K562 (cell line): ENCODE measurements at regions not wholly inside any gene's neighbourhood (a gene's known extent, or its start where the extent isn't known, plus 50 kb on each side); places are given as distances from the start of the nearest gene placed in this dataset.

ENCODE experiments used
- ARHGAP35 ChIP-seq: fragments of 450-650 bp; IDR thresholded peaks from 2 replicates; pipeline ENCODE4 v1.6.1; 2018; ENCODE audit not compliant: partially characterized antibody
- CREBBP ChIP-seq: IDR thresholded peaks from one replicate; pipeline ENCODE4 v1.6.1; 2012; ENCODE audit warnings: low read depth, mild to moderate bottlenecking, control low read depth, inconsistent platforms, low read length
- EHMT2 ChIP-seq: fragments of 450-650 bp; IDR thresholded peaks from 2 replicates; pipeline ENCODE4 v1.6.1; 2018; ENCODE audit warnings: antibody characterized with exemption
- FOXK1 ChIP-seq: sonication (generic); formaldehyde crosslinking; IDR thresholded peaks from 2 replicates; pipeline ENCODE4 v1.8.0; 2022; ENCODE audit warnings: missing genetic modification reagents, mild to moderate bottlenecking, borderline replicate concordance
- FOXP1 ChIP-seq: sonication (generic); formaldehyde crosslinking; IDR thresholded peaks from 2 replicates; pipeline ENCODE4 v1.8.0; 2022; ENCODE audit warnings: mild to moderate bottlenecking, missing genetic modification reagents
- GABPB1 ChIP-seq: sonication (generic); formaldehyde crosslinking; IDR thresholded peaks from 2 replicates; pipeline ENCODE4 v1.8.0; 2022; ENCODE audit warnings: mild to moderate bottlenecking, missing genetic modification reagents
- KDM1A ChIP-seq, 2 experiments: fragments of 450-650 bp; IDR thresholded peaks; 2 replicates each; pipeline ENCODE4 v1.6.1; 2016; ENCODE audit warnings: mild to moderate bottlenecking in 2 of 2
- PCBP2 ChIP-seq: fragments of 200-400 bp; formaldehyde crosslinking; IDR thresholded peaks from 2 replicates; pipeline ENCODE4 v1.6.1; 2018; ENCODE audit warnings: low read length, low read depth, mild to moderate bottlenecking, moderate library complexity; ENCODE audit not compliant: poor library complexity, severe bottlenecking
- PURB ChIP-seq: sonication (generic); formaldehyde crosslinking; IDR thresholded peaks from 2 replicates; pipeline ENCODE4 v1.9.0; 2021; ENCODE audit warnings: low read depth, mild to moderate bottlenecking, missing genetic modification reagents
- SMAD1 ChIP-seq: fragments of 150-350 bp; IDR thresholded peaks from 2 replicates; pipeline ENCODE4 v1.6.1; 2014; ENCODE audit warnings: low read length, low read depth; ENCODE audit not compliant: partially characterized antibody
- ZKSCAN3 ChIP-seq: fragments of 250-450 bp; sonication (Bioruptor Pico); IDR thresholded peaks from 2 replicates; pipeline ENCODE4 v1.4.0; 2020
- ZNF197 ChIP-seq: fragments of 200-800 bp; sonication (Bioruptor generic); IDR thresholded peaks from 2 replicates; pipeline ENCODE4 v1.6.1; 2016; ENCODE audit warnings: low read depth, missing genetic modification characterization, missing compliant biosample characterization
- ZNF778 ChIP-seq: fragments of 450-650 bp; formaldehyde crosslinking; IDR thresholded peaks from 2 replicates; pipeline ENCODE4 v1.4.0; 2020; ENCODE audit warnings: mild to moderate bottlenecking, moderate library complexity
- TF ChIP-seq, protein P1 (sequence below): fragments of 250-450 bp; sonication (Bioruptor Pico); IDR thresholded peaks from 2 replicates; pipeline ENCODE4 v1.8.0; 2022; ENCODE audit warnings: inconsistent platforms, mild to moderate bottlenecking, moderate library complexity, borderline replicate concordance
- TF ChIP-seq, protein P2 (sequence below): fragments of 200-800 bp; sonication (Bioruptor generic); IDR thresholded peaks from 2 replicates; pipeline ENCODE4 v1.6.1; 2016; ENCODE audit warnings: missing genetic modification characterization, missing compliant biosample characterization
- TF ChIP-seq, protein P3 (sequence below): fragments of 450-650 bp; formaldehyde crosslinking; IDR thresholded peaks from 2 replicates; pipeline ENCODE4 v1.4.0; 2022; ENCODE audit warnings: missing genetic modification characterization
- TF ChIP-seq, protein P4 (sequence below): fragments of 450-650 bp; IDR thresholded peaks from 2 replicates; pipeline ENCODE4 v1.6.1; 2018; ENCODE audit not compliant: partially characterized antibody
- TF ChIP-seq, protein P5 (sequence below): fragments of 250-450 bp; sonication (Bioruptor Pico); IDR thresholded peaks from 2 replicates; pipeline ENCODE4 v1.9.0; 2021; ENCODE audit warnings: mild to moderate bottlenecking

DNA sequence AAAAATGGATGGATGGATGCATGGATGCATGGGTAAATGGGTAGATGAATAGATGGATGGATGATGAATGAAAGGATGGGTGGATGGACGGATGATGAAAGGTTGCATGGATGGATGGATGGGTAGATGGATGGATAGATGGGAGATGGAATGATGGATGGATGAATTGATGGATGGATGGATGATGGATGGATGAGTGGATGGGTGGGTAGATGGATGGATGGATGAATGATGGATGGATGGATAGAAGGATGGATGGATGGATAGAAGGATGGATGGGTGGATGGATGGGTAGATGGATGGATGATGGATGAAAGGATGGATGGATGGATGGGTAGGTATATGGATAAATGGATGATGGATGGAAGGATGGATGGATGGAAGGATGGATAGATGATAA is 115.1 kb upstream of the LSM14A start (continued):
- TF ChIP-seq, protein P1, sequence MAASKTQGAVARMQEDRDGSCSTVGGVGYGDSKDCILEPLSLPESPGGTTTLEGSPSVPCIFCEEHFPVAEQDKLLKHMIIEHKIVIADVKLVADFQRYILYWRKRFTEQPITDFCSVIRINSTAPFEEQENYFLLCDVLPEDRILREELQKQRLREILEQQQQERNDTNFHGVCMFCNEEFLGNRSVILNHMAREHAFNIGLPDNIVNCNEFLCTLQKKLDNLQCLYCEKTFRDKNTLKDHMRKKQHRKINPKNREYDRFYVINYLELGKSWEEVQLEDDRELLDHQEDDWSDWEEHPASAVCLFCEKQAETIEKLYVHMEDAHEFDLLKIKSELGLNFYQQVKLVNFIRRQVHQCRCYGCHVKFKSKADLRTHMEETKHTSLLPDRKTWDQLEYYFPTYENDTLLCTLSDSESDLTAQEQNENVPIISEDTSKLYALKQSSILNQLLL: no peak
- TF ChIP-seq ZKSCAN3 (CRISPR knock-in tag) (no peak), ARHGAP35 (no peak), PCBP2 (no peak), ZNF778 (CRISPR knock-in tag) (no peak), GABPB1 (CRISPR knock-in tag) (no peak), PURB (CRISPR knock-in tag) (no peak), ZNF197 (no peak), FOXK1 (CRISPR knock-in tag) (no peak), KDM1A (IDR thresholded peaks at IDR 0.05) (peak in 1 of 2 experiments; percentile 13; a peak in 1 of 4 replicates), SMAD1 (no peak), EHMT2 (0 out of 2 replicates have a peak, but pooled peaks have one; percentile 37), CREBBP (peak; percentile 85), FOXP1 (CRISPR knock-in tag) (no peak)
- TF ChIP-seq, protein P2, sequence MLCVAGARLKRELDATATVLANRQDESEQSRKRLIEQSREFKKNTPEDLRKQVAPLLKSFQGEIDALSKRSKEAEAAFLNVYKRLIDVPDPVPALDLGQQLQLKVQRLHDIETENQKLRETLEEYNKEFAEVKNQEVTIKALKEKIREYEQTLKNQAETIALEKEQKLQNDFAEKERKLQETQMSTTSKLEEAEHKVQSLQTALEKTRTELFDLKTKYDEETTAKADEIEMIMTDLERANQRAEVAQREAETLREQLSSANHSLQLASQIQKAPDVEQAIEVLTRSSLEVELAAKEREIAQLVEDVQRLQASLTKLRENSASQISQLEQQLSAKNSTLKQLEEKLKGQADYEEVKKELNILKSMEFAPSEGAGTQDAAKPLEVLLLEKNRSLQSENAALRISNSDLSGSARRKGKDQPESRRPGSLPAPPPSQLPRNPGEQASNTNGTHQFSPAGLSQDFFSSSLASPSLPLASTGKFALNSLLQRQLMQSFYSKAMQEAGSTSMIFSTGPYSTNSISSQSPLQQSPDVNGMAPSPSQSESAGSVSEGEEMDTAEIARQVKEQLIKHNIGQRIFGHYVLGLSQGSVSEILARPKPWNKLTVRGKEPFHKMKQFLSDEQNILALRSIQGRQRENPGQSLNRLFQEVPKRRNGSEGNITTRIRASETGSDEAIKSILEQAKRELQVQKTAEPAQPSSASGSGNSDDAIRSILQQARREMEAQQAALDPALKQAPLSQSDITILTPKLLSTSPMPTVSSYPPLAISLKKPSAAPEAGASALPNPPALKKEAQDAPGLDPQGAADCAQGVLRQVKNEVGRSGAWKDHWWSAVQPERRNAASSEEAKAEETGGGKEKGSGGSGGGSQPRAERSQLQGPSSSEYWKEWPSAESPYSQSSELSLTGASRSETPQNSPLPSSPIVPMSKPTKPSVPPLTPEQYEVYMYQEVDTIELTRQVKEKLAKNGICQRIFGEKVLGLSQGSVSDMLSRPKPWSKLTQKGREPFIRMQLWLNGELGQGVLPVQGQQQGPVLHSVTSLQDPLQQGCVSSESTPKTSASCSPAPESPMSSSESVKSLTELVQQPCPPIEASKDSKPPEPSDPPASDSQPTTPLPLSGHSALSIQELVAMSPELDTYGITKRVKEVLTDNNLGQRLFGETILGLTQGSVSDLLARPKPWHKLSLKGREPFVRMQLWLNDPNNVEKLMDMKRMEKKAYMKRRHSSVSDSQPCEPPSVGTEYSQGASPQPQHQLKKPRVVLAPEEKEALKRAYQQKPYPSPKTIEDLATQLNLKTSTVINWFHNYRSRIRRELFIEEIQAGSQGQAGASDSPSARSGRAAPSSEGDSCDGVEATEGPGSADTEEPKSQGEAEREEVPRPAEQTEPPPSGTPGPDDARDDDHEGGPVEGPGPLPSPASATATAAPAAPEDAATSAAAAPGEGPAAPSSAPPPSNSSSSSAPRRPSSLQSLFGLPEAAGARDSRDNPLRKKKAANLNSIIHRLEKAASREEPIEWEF (CRISPR knock-in tag): no peak
- TF ChIP-seq, protein P3, sequence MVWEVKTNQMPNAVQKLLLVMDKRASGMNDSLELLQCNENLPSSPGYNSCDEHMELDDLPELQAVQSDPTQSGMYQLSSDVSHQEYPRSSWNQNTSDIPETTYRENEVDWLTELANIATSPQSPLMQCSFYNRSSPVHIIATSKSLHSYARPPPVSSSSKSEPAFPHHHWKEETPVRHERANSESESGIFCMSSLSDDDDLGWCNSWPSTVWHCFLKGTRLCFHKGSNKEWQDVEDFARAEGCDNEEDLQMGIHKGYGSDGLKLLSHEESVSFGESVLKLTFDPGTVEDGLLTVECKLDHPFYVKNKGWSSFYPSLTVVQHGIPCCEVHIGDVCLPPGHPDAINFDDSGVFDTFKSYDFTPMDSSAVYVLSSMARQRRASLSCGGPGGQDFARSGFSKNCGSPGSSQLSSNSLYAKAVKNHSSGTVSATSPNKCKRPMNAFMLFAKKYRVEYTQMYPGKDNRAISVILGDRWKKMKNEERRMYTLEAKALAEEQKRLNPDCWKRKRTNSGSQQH: 0 out of 2 replicates have a peak, but pooled peaks have one; percentile 17
- TF ChIP-seq, protein P4, sequence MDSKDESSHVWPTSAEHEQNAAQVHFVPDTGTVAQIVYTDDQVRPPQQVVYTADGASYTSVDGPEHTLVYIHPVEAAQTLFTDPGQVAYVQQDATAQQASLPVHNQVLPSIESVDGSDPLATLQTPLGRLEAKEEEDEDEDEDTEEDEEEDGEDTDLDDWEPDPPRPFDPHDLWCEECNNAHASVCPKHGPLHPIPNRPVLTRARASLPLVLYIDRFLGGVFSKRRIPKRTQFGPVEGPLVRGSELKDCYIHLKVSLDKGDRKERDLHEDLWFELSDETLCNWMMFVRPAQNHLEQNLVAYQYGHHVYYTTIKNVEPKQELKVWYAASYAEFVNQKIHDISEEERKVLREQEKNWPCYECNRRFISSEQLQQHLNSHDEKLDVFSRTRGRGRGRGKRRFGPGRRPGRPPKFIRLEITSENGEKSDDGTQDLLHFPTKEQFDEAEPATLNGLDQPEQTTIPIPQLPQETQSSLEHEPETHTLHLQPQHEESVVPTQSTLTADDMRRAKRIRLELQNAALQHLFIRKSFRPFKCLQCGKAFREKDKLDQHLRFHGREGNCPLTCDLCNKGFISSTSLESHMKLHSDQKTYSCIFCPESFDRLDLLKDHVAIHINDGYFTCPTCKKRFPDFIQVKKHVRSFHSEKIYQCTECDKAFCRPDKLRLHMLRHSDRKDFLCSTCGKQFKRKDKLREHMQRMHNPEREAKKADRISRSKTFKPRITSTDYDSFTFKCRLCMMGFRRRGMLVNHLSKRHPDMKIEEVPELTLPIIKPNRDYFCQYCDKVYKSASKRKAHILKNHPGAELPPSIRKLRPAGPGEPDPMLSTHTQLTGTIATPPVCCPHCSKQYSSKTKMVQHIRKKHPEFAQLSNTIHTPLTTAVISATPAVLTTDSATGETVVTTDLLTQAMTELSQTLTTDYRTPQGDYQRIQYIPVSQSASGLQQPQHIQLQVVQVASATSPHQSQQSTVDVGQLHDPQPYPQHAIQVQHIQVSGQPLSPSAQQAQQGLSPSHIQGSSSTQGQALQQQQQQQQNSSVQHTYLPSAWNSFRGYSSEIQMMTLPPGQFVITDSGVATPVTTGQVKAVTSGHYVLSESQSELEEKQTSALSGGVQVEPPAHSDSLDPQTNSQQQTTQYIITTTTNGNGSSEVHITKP: no peak
- TF ChIP-seq, protein P5, sequence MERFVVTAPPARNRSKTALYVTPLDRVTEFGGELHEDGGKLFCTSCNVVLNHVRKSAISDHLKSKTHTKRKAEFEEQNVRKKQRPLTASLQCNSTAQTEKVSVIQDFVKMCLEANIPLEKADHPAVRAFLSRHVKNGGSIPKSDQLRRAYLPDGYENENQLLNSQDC (CRISPR knock-in tag): no peak
